MCF 10A (cell line): ENCODE measurements at regions not wholly inside any gene's neighbourhood (a gene's known extent, or its start where the extent isn't known, plus 50 kb on each side); places are given as distances from the start of the nearest gene placed in this dataset.

Experiments
- BruUV-seq: library from RNA; stranded (reverse); fragments of 400-500 nt; replicated peaks from 2 replicates; lab custom pipeline; 2021; lab: Mats Ljungman, UMichigan
- CTCF ChIA-PET: fragments of 300-600 bp; sonication (Branson Sonifier 250); formaldehyde crosslinking; extraction: SDS; loops from one replicate; lab custom pipeline; 2021; ENCODE audit warnings: antibody characterized with exemption, inconsistent platforms; lab: Yijun Ruan, JAX
- POLR2A ChIA-PET: fragments of 300-600, 350-650 bp; sonication (Branson Sonifier 250); formaldehyde crosslinking; extraction: SDS; loops from one replicate; lab custom pipeline; 2020; ENCODE audit warnings: antibody characterized with exemption, inconsistent platforms; lab: Yijun Ruan, JAX
- DNase-seq: peaks from one replicate; pipeline ENCODE4 v3.0.0-alpha.2; 2018; ENCODE audit not compliant: unreplicated experiment
- H3K27ac Mint-ChIP-seq: one replicate; pipeline ENCODE4 v1.8.0; 2022; ENCODE audit warnings: mild to moderate bottlenecking, low read depth, mixed read lengths; ENCODE audit not compliant: unreplicated experiment
- H3K27me3 Mint-ChIP-seq: one replicate; pipeline ENCODE4 v1.8.0; 2022; ENCODE audit warnings: mixed read lengths; ENCODE audit not compliant: insufficient read depth, unreplicated experiment
- H3K36me3 Mint-ChIP-seq: one replicate; pipeline ENCODE4 v1.8.0; 2022; ENCODE audit warnings: mild to moderate bottlenecking, moderate library complexity, mixed read lengths; ENCODE audit not compliant: insufficient read depth, unreplicated experiment
- H3K4me1 Mint-ChIP-seq: one replicate; pipeline ENCODE4 v1.8.0; 2022; ENCODE audit warnings: mixed read lengths; ENCODE audit not compliant: insufficient read depth, unreplicated experiment
- H3K4me3 Mint-ChIP-seq: one replicate; pipeline ENCODE4 v1.8.0; 2022; ENCODE audit warnings: mild to moderate bottlenecking, moderate library complexity, mixed read lengths; ENCODE audit not compliant: unreplicated experiment
- H3K9me3 Mint-ChIP-seq: one replicate; pipeline ENCODE4 v1.8.0; 2022; ENCODE audit warnings: mixed read lengths; ENCODE audit not compliant: unreplicated experiment
- intact Hi-C: fragments of 100-400 bp; cut with micrococcal nuclease; formaldehyde crosslinking; loops from 2 replicates; pipeline ENCODE4 v1.14.1; 2022
- TF ChIP-seq, protein P1 (sequence below): fragments of 200-600 bp; IDR thresholded peaks from one replicate; pipeline ENCODE4 v1.8.0; 2022; ENCODE audit warnings: antibody characterized with exemption, mild to moderate bottlenecking; ENCODE audit not compliant: unreplicated experiment

DNA sequence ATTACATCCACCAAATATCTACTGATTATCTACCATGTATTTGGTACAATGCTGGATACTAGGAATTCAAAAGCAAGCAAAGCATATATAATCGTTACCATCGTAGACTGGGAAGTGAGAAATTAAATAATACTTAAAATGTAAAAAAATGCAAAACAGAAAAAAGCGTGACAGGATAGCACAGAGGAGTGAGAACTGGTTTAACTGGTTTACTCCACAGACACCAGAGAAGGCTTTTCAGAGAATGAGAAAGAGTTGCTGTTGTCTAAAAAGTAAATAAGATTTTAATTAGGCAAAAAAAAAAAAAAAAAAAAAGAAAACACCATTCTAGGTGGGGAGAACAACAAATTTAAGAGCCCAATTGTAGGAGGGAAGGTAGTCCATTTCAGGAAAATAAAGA is 657.9 kb upstream of the ST8SIA4 start:
- TF ChIP-seq, protein P1, sequence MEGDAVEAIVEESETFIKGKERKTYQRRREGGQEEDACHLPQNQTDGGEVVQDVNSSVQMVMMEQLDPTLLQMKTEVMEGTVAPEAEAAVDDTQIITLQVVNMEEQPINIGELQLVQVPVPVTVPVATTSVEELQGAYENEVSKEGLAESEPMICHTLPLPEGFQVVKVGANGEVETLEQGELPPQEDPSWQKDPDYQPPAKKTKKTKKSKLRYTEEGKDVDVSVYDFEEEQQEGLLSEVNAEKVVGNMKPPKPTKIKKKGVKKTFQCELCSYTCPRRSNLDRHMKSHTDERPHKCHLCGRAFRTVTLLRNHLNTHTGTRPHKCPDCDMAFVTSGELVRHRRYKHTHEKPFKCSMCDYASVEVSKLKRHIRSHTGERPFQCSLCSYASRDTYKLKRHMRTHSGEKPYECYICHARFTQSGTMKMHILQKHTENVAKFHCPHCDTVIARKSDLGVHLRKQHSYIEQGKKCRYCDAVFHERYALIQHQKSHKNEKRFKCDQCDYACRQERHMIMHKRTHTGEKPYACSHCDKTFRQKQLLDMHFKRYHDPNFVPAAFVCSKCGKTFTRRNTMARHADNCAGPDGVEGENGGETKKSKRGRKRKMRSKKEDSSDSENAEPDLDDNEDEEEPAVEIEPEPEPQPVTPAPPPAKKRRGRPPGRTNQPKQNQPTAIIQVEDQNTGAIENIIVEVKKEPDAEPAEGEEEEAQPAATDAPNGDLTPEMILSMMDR: no peak
- ChIA-PET POLR2A (no interaction called here), CTCF (no interaction called here)
- intact Hi-C loops: no loop called here
- Mint-ChIP-seq H3K27ac (no peak overlapping the region), H3K4me1 (no peaks in the 10 kb centered on the region), H3K27me3 (no peaks in the 10 kb centered on the region), H3K36me3 (peaks cover 6% of the 10 kb centered on the region), H3K9me3 (peaks cover 16% of the 10 kb centered on the region), H3K4me3 (no peak overlapping the region)
- BruUV-seq: no TSS peak
- no peak for DNase-seq

GRCh38 chr5:101543780-101544179 is 640.7 kb upstream of the ST8SIA4 start:
- intact Hi-C loops: no loop called here
- H3K27me3 Mint-ChIP-seq: no peaks in the 10 kb centered on the region
- ChIA-PET CTCF (no interaction called here), POLR2A (interaction anchor here (0.6 kb wide), 1 partner anchor 25 kb away, joined by 4 read pairs; no protein-coding TSS in a partner anchor)
- H3K27ac Mint-ChIP-seq: no peak overlapping the region
- DNase-seq: no peak
- H3K4me1 Mint-ChIP-seq: no peaks in the 10 kb centered on the region
- BruUV-seq: no TSS peak
- H3K4me3 Mint-ChIP-seq: no peak overlapping the region
- TF ChIP-seq, protein P1: no peak
- H3K36me3 Mint-ChIP-seq: no peaks in the 10 kb centered on the region
- H3K9me3 Mint-ChIP-seq: no peaks in the 10 kb centered on the region

DNA sequence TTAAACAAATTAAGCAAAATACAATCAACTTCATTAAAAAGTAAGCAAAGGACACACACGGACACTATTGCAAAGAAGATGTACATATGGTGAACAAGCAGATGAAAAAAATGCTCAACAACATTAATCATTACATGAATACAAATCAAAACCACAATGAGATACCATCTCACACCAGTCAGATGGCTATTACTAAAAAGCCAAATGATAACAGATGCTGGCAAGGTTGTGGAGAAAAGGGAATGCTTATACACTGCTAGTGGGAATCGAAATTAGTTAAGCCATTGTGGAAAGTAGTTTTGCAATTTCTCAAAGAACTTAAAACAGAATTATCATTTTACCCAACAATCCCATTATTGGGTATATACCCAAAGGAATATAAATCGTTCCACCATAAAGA is 636.2 kb upstream of the ST8SIA4 start:
- TF ChIP-seq, protein P1: no peak
- CTCF ChIA-PET: no interaction called here
- BruUV-seq: no TSS peak
- no peaks in the 10 kb centered on the region for H3K9me3 Mint-ChIP-seq
- intact Hi-C loops: no loop called here
- H3K27ac Mint-ChIP-seq: no peak overlapping the region
- no peak overlapping the region for H3K4me3 Mint-ChIP-seq
- no peaks in the 10 kb centered on the region for H3K27me3 Mint-ChIP-seq
- no peaks in the 10 kb centered on the region for H3K4me1 Mint-ChIP-seq
- no peaks in the 10 kb centered on the region for H3K36me3 Mint-ChIP-seq
- POLR2A ChIA-PET: no interaction called here
- no peak for DNase-seq

DNA sequence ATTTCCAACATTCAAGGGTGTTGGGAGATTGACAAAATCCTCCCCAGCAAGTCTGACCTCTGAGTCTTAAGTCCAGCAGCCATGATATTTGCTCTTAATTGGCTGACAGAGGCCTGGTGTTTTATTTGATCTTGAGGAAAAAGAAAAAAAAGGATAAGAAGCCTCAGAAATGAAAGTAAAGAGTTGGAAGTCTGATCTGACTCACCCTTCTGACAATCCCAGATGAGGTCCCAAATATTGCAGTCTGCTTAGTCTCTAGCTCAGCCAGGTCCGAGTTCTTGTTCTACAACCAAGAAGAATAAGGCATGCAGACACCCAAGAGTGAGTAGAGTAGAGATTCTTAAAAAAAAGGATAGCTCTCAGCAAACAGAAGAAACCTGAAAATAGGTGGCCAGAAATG is 632.5 kb upstream of the ST8SIA4 start:
- Mint-ChIP-seq H3K4me1 (no peaks in the 10 kb centered on the region), H3K4me3 (no peak overlapping the region), H3K9me3 (no peaks in the 10 kb centered on the region), H3K27ac (no peak overlapping the region), H3K27me3 (no peaks in the 10 kb centered on the region), H3K36me3 (no peaks in the 10 kb centered on the region)
- DNase-seq: no peak
- ChIA-PET POLR2A (no interaction called here), CTCF (no interaction called here)
- no TSS peak for BruUV-seq
- TF ChIP-seq, protein P1: no peak
- intact Hi-C loops: no loop called here
